ENCODE measurements at regions not wholly inside any gene's neighbourhood (a gene's known extent, or its start where the extent isn't known, plus 50 kb on each side); places are given as distances from the start of the nearest gene placed in this dataset.

DNA sequence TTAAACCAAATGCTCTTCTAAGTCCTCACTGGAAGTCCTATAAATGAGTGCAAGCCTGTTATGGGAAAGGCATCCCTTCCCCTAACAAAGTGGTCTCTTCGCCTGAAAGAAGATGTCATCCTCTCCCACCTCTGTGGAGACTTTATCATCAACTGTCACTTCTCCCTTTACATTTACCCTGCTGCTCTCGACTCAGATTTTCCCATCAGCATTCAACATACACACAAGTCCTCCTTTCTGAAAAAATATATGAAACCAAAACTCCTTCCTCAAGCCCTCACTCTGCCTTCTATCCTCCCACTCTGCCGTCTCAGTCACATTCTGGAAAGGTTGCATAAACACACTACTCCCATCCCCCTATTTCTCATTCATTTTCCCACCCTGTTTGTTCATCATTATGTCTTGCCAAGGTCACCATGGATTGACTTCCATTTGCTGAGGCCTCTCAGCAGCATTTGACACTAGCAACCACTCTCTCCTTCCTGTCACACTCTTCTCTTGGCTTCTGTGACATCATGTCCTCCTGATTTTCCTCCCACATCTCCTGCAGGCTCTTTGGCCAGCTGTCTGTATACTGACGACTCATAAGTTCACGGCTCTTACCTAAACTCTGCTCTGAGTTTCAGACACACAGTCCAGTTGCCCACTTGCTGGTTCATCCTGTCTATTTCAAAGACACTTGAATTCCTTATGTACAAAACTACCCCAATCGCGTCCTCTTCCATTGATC lies 70.3 kb upstream of the SMAD3 start:
- Histone ChIP-seq H3K56ac (replicated peaks; ENCODE audit: insufficient read length, low read depth, low read length) (no peak overlapping the region), H3K4me3 (ENCODE audit: extremely low read depth in 1 of 4, insufficient read depth in 2 of 4, low read depth in 3 of 4, low read length in 4 of 4) (no peak overlapping the region), H2BK12ac (ENCODE audit: low read depth, low read length) (peak overlapping the region; percentile 75; the same call in 1 of the 2 replicates), H3K36me3 (ENCODE audit: control insufficient read depth in 2 of 4, insufficient read depth in 4 of 4, low read length in 3 of 4) (no peaks in the 10 kb centered on the region), H3K18ac (ENCODE audit: extremely low read depth, low read length) (no peak overlapping the region), H3K79me2 (ENCODE audit: control insufficient read depth in 1 of 2, insufficient read depth in 2 of 2, low read length in 2 of 2) (no peaks in the 10 kb centered on the region), H2BK120ac (replicated peaks; ENCODE audit: low read depth, low read length) (no peak overlapping the region), H2BK5ac (ENCODE audit: low read depth, low read length) (no peak overlapping the region), H2AFZ (ENCODE audit: low read length) (0 out of 2 replicates have a peak overlapping the region, but pooled peaks have one; percentile 45), H3K4me1 (replicated peaks in 1 of 4; ENCODE audit: control insufficient read depth in 3 of 4, insufficient read depth in 4 of 4, low read length in 3 of 4) (no peaks in the 10 kb centered on the region), H2AK5ac (ENCODE audit: low read depth, low read length) (no peak overlapping the region), H3K27me3 (replicated peaks in 1 of 4; ENCODE audit: control insufficient read depth in 3 of 4, extremely low read depth in 1 of 4, insufficient read depth in 3 of 4, low read length in 3 of 4) (no peaks in the 10 kb centered on the region), H3K4ac (replicated peaks; ENCODE audit: insufficient read length, low read depth, low read length) (no peak overlapping the region), H4K91ac (replicated peaks; ENCODE audit: insufficient read length, low read length) (no peak overlapping the region), H3K4me2 (ENCODE audit: insufficient read depth in 1 of 2, low read depth in 2 of 2, low read length in 2 of 2) (no peak overlapping the region), H4K8ac (ENCODE audit: extremely low read depth, insufficient read depth, low read length) (no peak overlapping the region), H3K23me2 (ENCODE audit: low read depth, low read length) (no peaks in the 10 kb centered on the region), H2BK20ac (ENCODE audit: low read length) (no peak overlapping the region), H4K20me1 (replicated peaks in 1 of 2; ENCODE audit: control insufficient read depth in 1 of 2, insufficient read depth in 2 of 2, low read length in 2 of 2) (no peaks in the 10 kb centered on the region), H3K23ac (ENCODE audit: insufficient read length) (no peak overlapping the region), H3K9me3 (ENCODE audit: insufficient read depth in 2 of 2, low read depth in 1 of 2, low read length in 1 of 2) (no peaks in the 10 kb centered on the region), H3K9ac (replicated peaks in 1 of 4; ENCODE audit: extremely low read depth in 1 of 4, low read depth in 3 of 4, low read length in 3 of 4) (no peak overlapping the region), H3K14ac (ENCODE audit: insufficient read length) (no peak overlapping the region), H4K5ac (ENCODE audit: insufficient read length, low read depth, low read length) (no peak overlapping the region), H2BK15ac (ENCODE audit: low read length) (no peak overlapping the region), H3K27ac (ENCODE audit: low read depth, low read length) (no peak overlapping the region), H3K79me1 (ENCODE audit: low read depth, low read length) (no peaks in the 10 kb centered on the region)
- DNase-seq (ENCODE audit: low read depth in 1 of 2, low spot score in 2 of 2) (peak in 1 of 2 experiments; percentile 16), FAIRE-seq (no peak)
- POLR2A ChIA-PET (ENCODE audit: partially characterized antibody): no interaction called here
- TF ChIP-seq ASH2L (IDR thresholded peaks at IDR 0.05; ENCODE audit: low read length) (no peak), MAFK (IDR thresholded peaks at IDR 0.05; ENCODE audit: low read depth, low read length) (no peak)
- TF ChIP-seq, protein P1, sequence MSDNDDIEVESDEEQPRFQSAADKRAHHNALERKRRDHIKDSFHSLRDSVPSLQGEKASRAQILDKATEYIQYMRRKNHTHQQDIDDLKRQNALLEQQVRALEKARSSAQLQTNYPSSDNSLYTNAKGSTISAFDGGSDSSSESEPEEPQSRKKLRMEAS (IDR thresholded peaks at IDR 0.05): no peak
- CTCF ChIA-PET (ENCODE audit: partially characterized antibody): interaction anchor here (1.1 to 1.2 kb wide), 3 partner anchors 9 to 47 kb away, joined by 3 to 5 read pairs (median 4); no protein-coding TSS in a partner anchor
- 88% methylated on average over 7 of the region's 7 CpGs; no CpG with 5 or more reads in 1 of the 2 experiments for WGBS, 2 experiments (ENCODE audit: extremely low coverage in 1 of 2, insufficient coverage in 1 of 2, insufficient read length in 1 of 2, insufficient replicate concordance in 2 of 2, low coverage in 1 of 2, low lambda C conversion rate in 2 of 2, missing lambda C conversion rate in 1 of 2)
